ENCODE measurements at regions not wholly inside any gene's neighbourhood (a gene's known extent, or its start where the extent isn't known, plus 50 kb on each side); places are given as distances from the start of the nearest gene placed in this dataset.

DNA sequence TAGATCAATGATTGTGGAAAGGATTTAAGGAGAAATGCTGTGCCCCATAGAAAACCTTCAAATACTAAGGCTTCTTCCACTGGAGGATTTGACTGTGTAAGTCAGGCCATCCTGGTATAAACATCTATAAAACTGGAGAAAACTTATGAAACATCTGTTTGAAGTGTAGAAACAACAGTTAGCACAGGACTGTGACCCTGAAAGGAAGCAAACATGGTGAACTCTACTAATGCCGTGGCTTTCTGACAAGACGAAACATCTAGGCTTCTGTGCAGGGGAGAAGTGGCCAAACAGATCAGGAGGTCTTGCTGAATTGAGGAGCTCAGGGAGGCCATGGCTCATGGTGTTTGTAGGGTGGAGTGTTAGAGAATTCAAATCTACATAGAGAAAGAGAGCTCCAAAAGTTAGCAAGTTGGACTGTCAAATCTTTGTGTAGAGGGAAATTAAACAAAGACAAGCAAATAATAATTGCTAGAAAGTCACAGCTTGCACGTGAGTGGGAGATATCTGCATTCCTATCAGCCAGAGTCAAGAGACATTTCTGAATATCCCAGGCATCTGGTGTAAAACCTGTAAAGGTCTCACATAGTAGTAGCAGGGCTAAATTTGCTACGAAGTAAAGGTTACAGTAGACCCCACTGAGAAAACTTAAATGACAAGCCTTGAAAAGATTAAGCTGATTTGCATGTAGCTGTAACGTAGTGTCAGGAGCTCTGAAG, 566.8 kb upstream of the B3GALT2 start:
- ATAC-seq: peak; percentile 84
- no peak for DNase-seq (ENCODE audit: low spot score)

GRCh38 chr1:193749868-193750267, 563.5 kb upstream of the B3GALT2 start:
- DNase-seq (ENCODE audit: low spot score) (no peak), ATAC-seq (no peak)

DNA sequence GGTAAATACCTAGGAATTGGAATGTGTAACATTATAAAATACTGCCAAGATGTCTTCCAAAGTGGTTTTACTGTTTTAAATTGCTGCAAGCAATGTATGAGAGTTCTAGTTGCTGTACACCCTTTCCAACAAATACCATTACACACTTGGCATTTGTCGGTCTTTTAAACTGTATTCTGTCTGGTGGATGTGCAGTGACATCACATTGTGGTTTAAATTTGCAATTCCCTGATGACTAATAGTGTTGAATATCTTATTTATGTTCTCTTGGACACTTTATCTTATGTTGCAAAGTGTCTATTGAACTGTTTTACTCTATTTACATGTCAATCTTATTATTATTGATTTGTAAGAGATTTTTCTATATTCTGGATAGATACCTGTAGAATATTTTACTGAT, 561.2 kb upstream of the B3GALT2 start:
- no peak for ATAC-seq
- no peak for DNase-seq (ENCODE audit: low spot score)

GRCh38 chr1:193741228-193741627, 554.8 kb upstream of the B3GALT2 start:
- no peak for DNase-seq (ENCODE audit: low spot score)
- no peak for ATAC-seq

DNA sequence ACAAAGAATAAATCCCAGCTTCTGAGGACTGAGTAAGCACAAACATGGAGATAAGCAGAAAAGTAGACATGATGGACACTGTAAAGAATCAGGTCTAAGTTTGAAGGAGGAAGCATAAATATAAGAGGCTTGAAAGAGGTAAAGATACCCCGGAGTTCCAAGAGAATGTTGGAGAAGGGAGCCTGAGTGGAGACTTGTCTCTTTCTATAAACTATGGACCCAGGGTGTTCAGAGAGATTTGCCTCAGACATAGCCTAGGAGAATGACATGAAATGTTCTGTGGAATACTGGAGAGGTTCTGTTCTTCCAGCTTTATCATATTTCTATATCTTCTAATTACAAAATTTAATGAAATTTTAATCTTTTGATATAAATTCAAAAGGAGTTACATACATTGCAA, 554.3 kb upstream of the B3GALT2 start:
- DNase-seq (ENCODE audit: low spot score) (no peak), ATAC-seq (no peak)

DNA sequence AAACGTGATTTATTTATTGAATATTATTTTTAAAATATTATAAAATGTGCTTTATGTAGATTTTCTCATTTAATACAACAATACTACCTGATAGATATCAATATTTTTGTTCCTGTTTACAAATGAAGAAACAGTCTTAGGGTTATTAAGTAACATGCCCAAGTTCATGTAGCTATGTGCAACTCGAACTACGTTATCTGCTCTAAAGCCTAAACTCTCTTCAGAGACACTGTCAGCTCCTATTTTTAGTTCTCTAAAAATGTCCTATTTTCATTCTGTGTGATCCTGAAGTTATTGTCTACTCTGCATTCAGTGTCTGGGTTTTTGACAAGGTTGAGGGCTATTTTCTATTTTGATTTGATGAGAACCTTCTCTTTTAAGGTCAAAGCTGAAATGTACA, 550.1 kb upstream of the B3GALT2 start:
- DNase-seq (ENCODE audit: low spot score): no peak
- peak; percentile 63 for ATAC-seq

DNA sequence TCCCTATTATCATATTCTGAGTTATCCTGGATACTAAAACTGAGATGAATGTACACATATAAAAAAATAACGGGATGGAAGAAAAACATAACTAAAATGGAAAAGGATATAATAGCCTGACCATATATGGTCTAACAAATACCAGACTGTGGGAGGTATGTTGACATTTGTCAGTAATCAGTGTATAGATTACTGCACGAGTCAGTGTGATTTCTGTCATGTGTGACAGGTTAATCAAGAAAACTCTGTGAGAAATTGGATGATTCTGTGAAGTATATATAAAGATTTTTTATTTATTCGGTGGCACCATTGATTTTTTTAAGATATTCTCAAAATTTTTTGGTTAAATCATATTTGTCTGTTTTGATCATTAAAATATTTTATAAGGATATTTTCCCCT, 547.3 kb upstream of the B3GALT2 start:
- ATAC-seq (no peak), DNase-seq (ENCODE audit: low spot score) (no peak)

- DNase-seq (ENCODE audit: low spot score): no peak
- ATAC-seq: no peak
Observed at GRCh38 chr1:193730017-193730416, 543.6 kb upstream of the B3GALT2 start.

- DNase-seq (ENCODE audit: low spot score): no peak
- no peak for ATAC-seq
Observed at GRCh38 chr1:193729429-193729828, 543.0 kb upstream of the B3GALT2 start.

GRCh38 chr1:193727850-193728249, 541.4 kb upstream of the B3GALT2 start:
- no peak for ATAC-seq
- no peak for DNase-seq (ENCODE audit: low spot score)

DNA sequence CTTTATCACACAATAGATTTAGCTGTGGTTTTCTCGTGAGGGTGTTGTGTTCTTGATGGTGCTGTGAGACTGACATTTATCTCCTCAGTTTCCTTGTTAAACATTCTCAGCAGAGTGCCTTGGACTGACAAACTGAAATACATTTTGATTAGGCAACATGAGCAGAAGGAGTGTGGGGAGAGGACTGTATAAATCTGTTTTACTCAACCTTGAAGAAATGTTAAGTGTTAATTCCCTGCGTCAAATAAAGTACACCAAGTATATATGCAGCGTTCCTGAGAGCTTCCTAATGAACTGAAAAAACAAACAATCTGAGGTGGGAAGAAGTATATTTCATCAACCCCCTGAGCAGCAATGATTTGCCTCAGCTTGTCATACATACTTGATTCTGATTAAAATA, 540.3 kb upstream of the B3GALT2 start:
- DNase-seq (ENCODE audit: low spot score) (no peak), ATAC-seq (no peak)

GRCh38 chr1:193712392-193712791, 526.0 kb upstream of the B3GALT2 start:
- ATAC-seq (no peak), DNase-seq (ENCODE audit: low spot score) (no peak)

DNA sequence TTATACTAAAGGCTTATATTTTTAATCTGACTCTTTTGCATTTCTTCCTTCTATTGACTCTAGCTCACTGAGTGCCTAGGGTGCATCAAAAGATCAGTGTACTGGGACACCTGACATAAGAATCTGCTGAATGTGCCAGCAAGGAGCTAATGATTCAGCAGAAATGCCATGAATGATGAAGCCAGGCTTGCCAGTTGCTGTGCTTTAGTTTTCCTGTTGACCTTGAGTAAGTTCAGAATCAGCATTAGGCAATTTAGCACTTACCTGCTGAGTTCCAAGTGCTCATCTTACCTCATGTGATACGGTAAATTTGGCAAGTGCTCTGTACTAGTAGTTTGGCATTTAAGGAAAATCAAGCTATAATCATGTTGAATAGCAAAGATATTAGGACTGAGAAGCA, 523.2 kb upstream of the B3GALT2 start:
- DNase-seq (ENCODE audit: low spot score) (no peak), ATAC-seq (peak; percentile 79)

DNA sequence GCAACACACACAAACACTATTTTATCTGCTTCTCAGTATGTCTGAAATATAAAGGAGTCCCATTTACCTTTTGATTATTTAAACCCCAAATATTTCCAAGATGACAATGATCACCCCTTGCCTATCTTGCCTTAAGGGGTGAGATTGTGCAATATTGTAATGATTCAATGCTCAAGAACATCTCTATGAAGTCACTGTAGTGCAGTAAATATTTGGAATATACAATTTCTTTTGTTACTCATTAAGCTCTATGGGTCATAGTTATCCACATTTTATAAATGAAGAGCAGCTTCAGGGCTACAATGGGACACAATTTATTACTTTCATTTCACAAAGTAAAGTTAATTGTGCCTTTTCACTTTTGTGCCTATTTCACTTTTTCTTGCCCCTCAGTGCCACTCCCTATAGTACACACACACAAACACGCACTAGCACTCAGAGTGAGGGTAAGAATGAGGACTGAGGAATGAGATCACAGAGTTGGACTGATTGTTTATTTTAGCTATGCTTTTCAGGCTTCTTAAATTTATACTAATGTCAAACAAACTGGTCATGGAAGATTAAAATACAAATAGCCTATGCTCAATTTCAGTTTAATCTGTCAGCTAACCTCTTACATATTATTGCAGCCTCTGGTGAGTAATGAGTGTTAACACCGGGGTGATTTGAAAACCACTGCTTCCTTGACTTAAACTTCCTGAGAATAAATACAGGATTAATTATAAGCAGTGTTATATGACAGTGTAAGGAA, 521.0 kb upstream of the B3GALT2 start:
- no peak for DNase-seq (ENCODE audit: low spot score)
- no peak for ATAC-seq

DNA sequence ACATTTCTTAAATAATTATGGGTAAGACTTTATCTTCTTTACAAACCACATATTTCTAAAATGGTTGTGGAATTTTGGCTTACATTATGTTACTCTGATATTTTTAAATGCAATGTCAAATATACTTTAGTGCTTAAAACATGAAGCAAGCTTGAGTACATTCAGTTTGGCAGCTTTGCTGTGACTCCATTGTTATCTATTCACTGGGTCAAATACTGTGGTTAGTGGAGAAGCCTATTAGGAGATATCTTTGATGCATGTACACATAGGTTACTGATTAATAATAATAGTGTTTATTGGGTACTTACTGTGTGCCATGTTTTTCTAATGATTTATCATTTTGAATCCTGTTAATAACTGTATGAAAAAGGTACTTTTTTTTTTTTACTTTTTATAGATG, 520.4 kb upstream of the B3GALT2 start:
- DNase-seq (ENCODE audit: low spot score): no peak

GRCh38 chr1:193705554-193705981, 519.2 kb upstream of the B3GALT2 start:
- no peak for DNase-seq (ENCODE audit: low spot score)
- ATAC-seq: no peak

More for the DNA sequence above, 520.4 kb upstream of the B3GALT2 start:
- ATAC-seq: no peak

- ATAC-seq: no peak
Observed at GRCh38 chr1:193703655-193704054, 517.2 kb upstream of the B3GALT2 start.

GRCh38 chr1:193703121-193703520, 516.7 kb upstream of the B3GALT2 start:
- DNase-seq (ENCODE audit: low spot score): no peak
- no peak for ATAC-seq

More at GRCh38 chr1:193703655-193704054, 517.2 kb upstream of the B3GALT2 start:
- no peak for DNase-seq (ENCODE audit: low spot score)

DNA sequence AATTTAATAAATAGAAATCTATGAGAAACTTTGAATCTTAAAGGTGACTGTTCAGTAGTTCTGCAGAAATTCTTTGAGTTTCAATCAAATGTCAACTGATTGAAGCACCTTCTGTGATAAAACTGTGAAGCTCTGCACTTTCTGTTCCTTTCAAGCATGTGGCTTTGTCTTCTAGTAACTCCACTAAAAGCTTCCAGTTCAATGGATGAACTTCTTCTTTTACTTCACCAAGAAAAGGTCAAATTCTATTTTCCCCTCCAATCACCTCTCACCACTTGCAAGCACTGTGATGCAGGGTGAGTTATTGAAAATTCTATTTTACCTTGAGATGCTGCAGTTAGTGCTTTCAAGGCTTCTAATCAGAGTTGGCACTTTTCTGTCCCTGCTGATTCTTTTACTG, 515.3 kb upstream of the B3GALT2 start:
- DNase-seq (ENCODE audit: low spot score) (no peak), ATAC-seq (no peak)

GRCh38 chr1:193700710-193701355, 514.4 kb upstream of the B3GALT2 start:
- DNase-seq (ENCODE audit: low spot score): no peak
- ATAC-seq: no peak

DNA sequence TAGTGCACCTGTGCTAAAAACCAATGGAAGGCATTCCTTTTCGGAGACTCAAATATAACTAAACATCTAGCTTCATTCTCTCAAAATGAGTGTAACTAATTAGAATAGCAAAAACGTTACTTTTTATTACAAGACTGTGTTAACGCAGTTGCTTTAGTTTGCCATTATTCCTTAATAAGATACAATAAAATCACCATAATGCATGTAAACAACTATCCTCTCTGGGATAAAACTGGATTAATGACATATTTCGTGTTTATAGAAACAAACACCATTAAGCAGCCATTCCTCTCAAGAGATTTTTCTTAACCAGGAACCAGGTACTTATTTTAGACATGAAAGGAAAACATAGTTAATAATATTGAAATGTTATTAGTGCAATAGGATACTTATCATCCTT, 512.8 kb upstream of the B3GALT2 start:
- no peak for DNase-seq (ENCODE audit: low spot score)

GRCh38 chr1:193697776-193698175, 511.4 kb upstream of the B3GALT2 start:
- DNase-seq (ENCODE audit: low spot score) (no peak), ATAC-seq (no peak)

More for the DNA sequence above, 512.8 kb upstream of the B3GALT2 start:
- no peak for ATAC-seq

Data from left lobe of liver (tissue), 2 donors.